Esophagus squamous epithelium (tissue), 4 donors: ENCODE measurements at regions not wholly inside any gene's neighbourhood (a gene's known extent, or its start where the extent isn't known, plus 50 kb on each side); places are given as distances from the start of the nearest gene placed in this dataset.

Experiments used
- CTCF ChIP-seq, 6 experiments: fragments of 450-650 bp in 4 of 6; fragments of 200-600 bp in 2 of 6; sonication (generic) in 2 of 6; IDR thresholded peaks; one replicate each; pipeline ENCODE4 v1.5.1; 2016 to 2019; ENCODE audit warnings: antibody characterized with exemption in 6 of 6, mild to moderate bottlenecking in 4 of 6, moderate library complexity in 4 of 6
- POLR2A ChIP-seq, 4 donors: fragments of 450-650 bp; IDR thresholded peaks; one replicate each; pipeline ENCODE4 v1.6.1; 2017; ENCODE audit warnings: antibody characterized with exemption in 4 of 4, mild to moderate bottlenecking in 4 of 4, moderate library complexity in 3 of 4

GRCh38 chr1:198105185-198105584 lies 51.6 kb upstream of the NEK7 start:
- TF ChIP-seq POLR2A (IDR thresholded peaks at IDR 0.05) (no peak), CTCF (IDR thresholded peaks at IDR 0.05) (no peak)
